Trophoblast cell (in vitro differentiated cells and primary cell): ENCODE measurements at regions not wholly inside any gene's neighbourhood (a gene's known extent, or its start where the extent isn't known, plus 50 kb on each side); places are given as distances from the start of the nearest gene placed in this dataset.

Source experiments
- DNase-seq, 2 donors: peaks; one replicate each; pipeline ENCODE4 v3.0.0-alpha.2; 2016
- H2AFZ ChIP-seq: 2 replicates; pipeline ENCODE4 v1.6.1; 2013; ENCODE audit warnings: low read length, moderate library complexity, mild to moderate bottlenecking; ENCODE audit not compliant: insufficient read depth, poor library complexity
- H2AK5ac ChIP-seq: 2 replicates; pipeline ENCODE4 v1.6.1; 2013; ENCODE audit warnings: mild to moderate bottlenecking, low read length
- H2BK120ac ChIP-seq: 2 replicates; pipeline ENCODE4 v1.6.1; 2013; ENCODE audit warnings: low read length, mild to moderate bottlenecking, moderate library complexity; ENCODE audit not compliant: insufficient read depth, poor library complexity
- H2BK12ac ChIP-seq: 2 replicates; pipeline ENCODE4 v1.6.1; 2013; ENCODE audit warnings: mild to moderate bottlenecking, low read length, moderate library complexity
- H2BK5ac ChIP-seq: 2 replicates; pipeline ENCODE4 v1.6.1; 2013; ENCODE audit warnings: low read length, low read depth, moderate library complexity, mild to moderate bottlenecking; ENCODE audit not compliant: poor library complexity
- H3K14ac ChIP-seq: 2 replicates; pipeline ENCODE4 v1.6.1; 2013; ENCODE audit warnings: mild to moderate bottlenecking, low read length
- H3K18ac ChIP-seq: 2 replicates; pipeline ENCODE4 v1.6.1; 2013; ENCODE audit warnings: mild to moderate bottlenecking, low read length
- H3K23ac ChIP-seq: 2 replicates; pipeline ENCODE4 v1.6.1; 2013; ENCODE audit warnings: low read length
- H3K27ac ChIP-seq: 2 replicates; pipeline ENCODE4 v1.5.1; 2013; ENCODE audit warnings: low read depth, mild to moderate bottlenecking, inconsistent platforms, low read length, moderate library complexity
- H3K27me3 ChIP-seq: 2 replicates; pipeline ENCODE4 v1.6.1; 2013; ENCODE audit warnings: inconsistent platforms, mild to moderate bottlenecking, low read length, moderate library complexity; ENCODE audit not compliant: insufficient read depth
- H3K36me3 ChIP-seq, 2 experiments: 1 replicate in 1 of 2; 2 replicates in 1 of 2; pipeline ENCODE4 v1.6.1; 2013; ENCODE audit warnings: low read length in 2 of 2, mild to moderate bottlenecking in 2 of 2, moderate library complexity in 1 of 2; ENCODE audit not compliant: insufficient read depth in 2 of 2, control insufficient read depth in 1 of 2
- H3K4ac ChIP-seq: 2 replicates; pipeline ENCODE4 v1.6.1; 2013; ENCODE audit warnings: low read depth, mild to moderate bottlenecking, low read length, moderate library complexity
- H3K4me1 ChIP-seq, 2 experiments: 1 replicate in 1 of 2; 2 replicates in 1 of 2; pipeline ENCODE4 v1.6.1; 2013; ENCODE audit warnings: low read length in 2 of 2, mild to moderate bottlenecking in 2 of 2, moderate library complexity in 1 of 2; ENCODE audit not compliant: insufficient read depth in 2 of 2, control insufficient read depth in 1 of 2
- H3K4me2 ChIP-seq: 2 replicates; pipeline ENCODE4 v1.6.1; 2013; ENCODE audit warnings: inconsistent platforms, mild to moderate bottlenecking, low read length, moderate library complexity
- H3K4me3 ChIP-seq: 2 replicates; pipeline ENCODE4 v1.5.1; 2013; ENCODE audit warnings: mild to moderate bottlenecking, low read depth, low read length, inconsistent platforms
- H3K79me1 ChIP-seq: one replicate; pipeline ENCODE4 v1.6.1; 2013; ENCODE audit warnings: low read length
- H3K79me2 ChIP-seq: 2 replicates; pipeline ENCODE4 v1.6.1; 2013; ENCODE audit warnings: low read length, mild to moderate bottlenecking; ENCODE audit not compliant: control insufficient read depth, insufficient read depth, poor library complexity
- H3K9ac ChIP-seq: 2 replicates; pipeline ENCODE4 v1.6.1; 2013; ENCODE audit warnings: mild to moderate bottlenecking, low read length
- H3K9me3 ChIP-seq: 2 replicates; pipeline ENCODE4 v1.6.1; 2013; ENCODE audit warnings: low read depth, mild to moderate bottlenecking, control low read depth, inconsistent platforms, low read length; ENCODE audit not compliant: insufficient read depth
- H4K12ac ChIP-seq: 2 replicates; pipeline ENCODE4 v1.6.1; 2013; ENCODE audit warnings: low read depth, mild to moderate bottlenecking, low read length, moderate library complexity
- H4K8ac ChIP-seq: 2 replicates; pipeline ENCODE4 v1.6.1; 2013; ENCODE audit warnings: low read depth, mild to moderate bottlenecking, low read length, moderate library complexity
- H4K91ac ChIP-seq: one replicate; pipeline ENCODE4 v1.6.1; 2013; ENCODE audit warnings: low read depth, mild to moderate bottlenecking, low read length, moderate library complexity
- WGBS: extraction: QIAGEN DNeasy Blood & Tissue Kit; methylation state at CpG from one replicate; pipeline ENCODE4 v1.1.7; 2013; ENCODE audit warnings: missing lambda C conversion rate; ENCODE audit not compliant: insufficient read length, insufficient coverage; ENCODE audit errors: extremely low coverage; 5-methylcytosine and 5-hydroxymethylcytosine counted together

GRCh38 chr1:95984798-95985374, 736.7 kb upstream of the PTBP2 start:
- H3K79me2 ChIP-seq, result no peaks in the 10 kb centered on the region
- H2BK5ac ChIP-seq, result no peak overlapping the region
- no peak overlapping the region for H3K27ac ChIP-seq
- no peak overlapping the region for H4K8ac ChIP-seq
- H3K36me3 ChIP-seq, result no peaks in the 10 kb centered on the region
- no peak overlapping the region for H2AFZ ChIP-seq
- H3K4ac ChIP-seq, result no peak overlapping the region
- no peak overlapping the region for H3K4me2 ChIP-seq
- no CpG with 5 or more reads among the region's 1 CpG for WGBS
- H3K14ac ChIP-seq, result no peak overlapping the region
- H3K79me1 ChIP-seq, result no peaks in the 10 kb centered on the region
- no peak overlapping the region for H3K23ac ChIP-seq
- H3K4me1 ChIP-seq, result no peaks in the 10 kb centered on the region
- no peaks in the 10 kb centered on the region for H3K9me3 ChIP-seq
- no peak overlapping the region for H2BK12ac ChIP-seq
- no peak overlapping the region for H3K4me3 ChIP-seq
- no peak overlapping the region for H4K91ac ChIP-seq
- H2BK120ac ChIP-seq, result no peak overlapping the region
- no peaks in the 10 kb centered on the region for H3K27me3 ChIP-seq
- no peak for DNase-seq
- no peak overlapping the region for H2AK5ac ChIP-seq
- H3K9ac ChIP-seq, result no peak overlapping the region
- H4K12ac ChIP-seq, result no peak overlapping the region
- H3K18ac ChIP-seq, result no peak overlapping the region

DNA sequence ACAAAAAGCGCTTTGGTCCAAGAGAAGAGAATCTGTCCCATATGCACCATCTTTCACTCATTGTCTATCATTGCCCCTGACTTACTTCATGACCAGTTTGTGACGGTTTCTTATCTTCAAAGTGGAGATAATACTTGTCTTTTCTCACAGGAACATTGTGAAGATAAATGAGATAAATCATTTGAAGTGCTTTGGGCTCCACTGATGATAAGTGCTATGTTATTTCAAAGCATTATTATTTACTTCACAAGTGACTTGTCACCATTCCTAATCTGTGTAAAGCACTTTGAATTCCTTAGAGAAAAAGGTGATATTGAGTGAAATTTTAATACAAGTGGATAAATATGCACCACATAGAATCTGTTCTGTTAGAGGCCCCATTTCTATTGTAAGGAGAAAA, 731.6 kb upstream of the PTBP2 start:
- no peak overlapping the region for H3K9ac ChIP-seq
- H4K12ac ChIP-seq, result no peak overlapping the region
- H3K36me3 ChIP-seq, result no peaks in the 10 kb centered on the region
- H3K4me2 ChIP-seq, result no peak overlapping the region
- no CpG with 5 or more reads among the region's 2 CpGs for WGBS
- no peak for DNase-seq
- no peak overlapping the region for H2BK12ac ChIP-seq
- H4K8ac ChIP-seq, result no peak overlapping the region
- H3K23ac ChIP-seq, result no peak overlapping the region
- H4K91ac ChIP-seq, result no peak overlapping the region
- no peaks in the 10 kb centered on the region for H3K9me3 ChIP-seq
- no peak overlapping the region for H3K18ac ChIP-seq
- no peak overlapping the region for H2AK5ac ChIP-seq
- no peak overlapping the region for H3K27ac ChIP-seq
- H2AFZ ChIP-seq, result no peak overlapping the region
- no peaks in the 10 kb centered on the region for H3K4me1 ChIP-seq
- no peak overlapping the region for H2BK5ac ChIP-seq
- H3K79me1 ChIP-seq, result no peaks in the 10 kb centered on the region
- H3K79me2 ChIP-seq, result no peaks in the 10 kb centered on the region
- H3K4me3 ChIP-seq, result no peak overlapping the region
- no peak overlapping the region for H3K4ac ChIP-seq
- H3K14ac ChIP-seq, result no peak overlapping the region
- no peaks in the 10 kb centered on the region for H3K27me3 ChIP-seq
- no peak overlapping the region for H2BK120ac ChIP-seq

DNA sequence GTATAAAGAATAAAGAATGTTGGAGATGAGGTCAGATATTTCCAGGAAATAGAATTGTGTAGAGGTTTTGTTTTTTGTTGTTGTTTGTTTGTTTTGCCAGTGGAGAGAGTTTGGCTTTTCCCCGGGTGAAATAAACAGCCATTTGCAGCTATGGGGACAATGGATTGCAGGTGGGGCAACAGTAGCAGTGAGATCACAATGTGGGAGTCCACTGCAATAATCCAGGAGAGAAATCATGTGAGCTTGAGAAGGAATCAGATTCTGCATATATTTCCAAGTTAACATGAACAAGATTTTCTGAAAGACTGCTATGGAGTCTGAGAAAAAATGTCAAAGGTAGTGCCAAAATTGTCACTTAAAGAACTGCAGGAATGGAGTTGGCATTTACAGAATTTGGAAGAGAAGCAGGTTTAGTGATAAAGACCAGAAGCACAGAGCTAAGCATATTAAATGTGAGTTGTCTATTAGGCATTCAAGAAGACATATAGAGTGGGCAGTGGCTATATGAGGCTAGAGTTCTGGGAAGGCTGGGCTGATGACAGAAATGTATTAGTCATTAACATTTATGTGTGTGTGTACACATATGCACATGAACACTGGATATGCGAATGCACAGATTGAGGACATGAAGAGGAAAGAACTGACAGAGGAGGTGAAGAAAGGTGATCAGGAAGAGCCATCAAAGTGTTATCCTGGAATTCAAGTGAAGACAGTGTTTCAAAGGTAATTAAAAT, 729.6 kb upstream of the PTBP2 start:
- H3K4me2 ChIP-seq, result no peak overlapping the region
- H4K91ac ChIP-seq, result no peak overlapping the region
- no peaks in the 10 kb centered on the region for H3K79me1 ChIP-seq
- no peak overlapping the region for H4K12ac ChIP-seq
- no peaks in the 10 kb centered on the region for H3K36me3 ChIP-seq
- DNase-seq, result peak in 1 of 2 donors; percentile 15
- H3K27me3 ChIP-seq, result no peaks in the 10 kb centered on the region
- no peak overlapping the region for H3K27ac ChIP-seq
- H3K4me3 ChIP-seq, result no peak overlapping the region
- no peak overlapping the region for H2AFZ ChIP-seq
- no peaks in the 10 kb centered on the region for H3K79me2 ChIP-seq
- no peaks in the 10 kb centered on the region for H3K4me1 ChIP-seq
- H3K4ac ChIP-seq, result no peak overlapping the region
- H2BK5ac ChIP-seq, result no peak overlapping the region
- no peak overlapping the region for H2AK5ac ChIP-seq
- H3K14ac ChIP-seq, result no peak overlapping the region
- no peaks in the 10 kb centered on the region for H3K9me3 ChIP-seq
- no peak overlapping the region for H4K8ac ChIP-seq
- no peak overlapping the region for H3K23ac ChIP-seq
- no peak overlapping the region for H2BK120ac ChIP-seq
- no peak overlapping the region for H3K18ac ChIP-seq
- H3K9ac ChIP-seq, result no peak overlapping the region
- WGBS, result no CpG with 5 or more reads among the region's 2 CpGs
- H2BK12ac ChIP-seq, result no peak overlapping the region

GRCh38 chr1:95994643-95995042, 726.9 kb upstream of the PTBP2 start:
- Histone ChIP-seq H3K4me3 (no peak overlapping the region), H3K27ac (no peak overlapping the region)
- no CpG with 5 or more reads among the region's 1 CpG for WGBS

More at GRCh38 chr1:95994643-95995042, 726.9 kb upstream of the PTBP2 start:
- Histone ChIP-seq H3K36me3 (no peaks in the 10 kb centered on the region), H3K9me3 (no peaks in the 10 kb centered on the region), H2BK12ac (no peak overlapping the region), H4K91ac (no peak overlapping the region), H3K14ac (no peak overlapping the region), H3K18ac (no peak overlapping the region), H2BK5ac (no peak overlapping the region), H4K12ac (no peak overlapping the region), H3K4ac (no peak overlapping the region), H3K9ac (no peak overlapping the region), H3K27me3 (no peaks in the 10 kb centered on the region), H3K4me1 (no peaks in the 10 kb centered on the region), H3K4me2 (no peak overlapping the region), H2AFZ (no peak overlapping the region), H3K23ac (no peak overlapping the region), H4K8ac (no peak overlapping the region), H3K79me2 (no peaks in the 10 kb centered on the region), H2AK5ac (no peak overlapping the region), H2BK120ac (no peak overlapping the region), H3K79me1 (no peaks in the 10 kb centered on the region)
- no peak for DNase-seq
